NB4 (cell line): ENCODE measurements at regions not wholly inside any gene's neighbourhood (a gene's known extent, or its start where the extent isn't known, plus 50 kb on each side); places are given as distances from the start of the nearest gene placed in this dataset.

Experiments used
- DNase-seq: peaks from one replicate; pipeline ENCODE4 v3.0.0; 2010; ENCODE audit warnings: low read depth
- H3K4me3 ChIP-seq: one replicate; pipeline ENCODE4 v1.5.1; 2011; ENCODE audit warnings: mild to moderate bottlenecking, low read depth, low read length, moderate library complexity
- MYC ChIP-seq: IDR thresholded peaks from 2 replicates; pipeline ENCODE4 v1.6.1; 2011; ENCODE audit warnings: low read depth, low read length
- POLR2A ChIP-seq: IDR thresholded peaks from 2 replicates; pipeline ENCODE4 v1.6.1; 2011; ENCODE audit warnings: mild to moderate bottlenecking; ENCODE audit not compliant: insufficient read length; ENCODE audit errors: extremely low read depth
- TF ChIP-seq, protein P1 (sequence below): IDR thresholded peaks from 2 replicates; pipeline ENCODE4 v1.6.1; 2011; ENCODE audit warnings: low read depth, low read length
- TF ChIP-seq, protein P2 (sequence below): IDR thresholded peaks from one replicate; pipeline ENCODE4 v1.5.1; 2012; ENCODE audit warnings: low read depth, low read length

DNA sequence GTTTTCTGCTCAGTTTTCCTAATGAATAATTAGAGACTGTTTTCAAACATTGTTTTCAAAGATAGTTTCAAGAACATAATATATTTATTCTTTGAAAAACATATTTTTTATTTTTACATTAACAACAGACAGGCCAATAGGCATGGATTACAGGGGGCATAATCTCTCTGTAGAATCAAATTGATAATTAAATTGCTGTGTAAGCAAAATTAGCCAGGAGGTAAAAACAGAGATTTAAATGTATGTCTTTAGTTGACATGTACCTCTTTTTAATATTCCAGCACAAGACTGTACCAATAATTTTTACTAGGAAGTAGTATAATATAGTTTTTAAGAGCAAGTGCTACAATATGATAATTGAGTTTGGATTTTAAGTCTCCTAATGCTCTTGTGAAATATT, 1444.5 kb downstream of the BRINP3 start:
- no peak overlapping the region for H3K4me3 ChIP-seq
- DNase-seq = no peak
- TF ChIP-seq MYC (no peak), POLR2A (no peak)
- TF ChIP-seq, protein P1, sequence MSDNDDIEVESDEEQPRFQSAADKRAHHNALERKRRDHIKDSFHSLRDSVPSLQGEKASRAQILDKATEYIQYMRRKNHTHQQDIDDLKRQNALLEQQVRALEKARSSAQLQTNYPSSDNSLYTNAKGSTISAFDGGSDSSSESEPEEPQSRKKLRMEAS = no peak
- TF ChIP-seq, protein P2, sequence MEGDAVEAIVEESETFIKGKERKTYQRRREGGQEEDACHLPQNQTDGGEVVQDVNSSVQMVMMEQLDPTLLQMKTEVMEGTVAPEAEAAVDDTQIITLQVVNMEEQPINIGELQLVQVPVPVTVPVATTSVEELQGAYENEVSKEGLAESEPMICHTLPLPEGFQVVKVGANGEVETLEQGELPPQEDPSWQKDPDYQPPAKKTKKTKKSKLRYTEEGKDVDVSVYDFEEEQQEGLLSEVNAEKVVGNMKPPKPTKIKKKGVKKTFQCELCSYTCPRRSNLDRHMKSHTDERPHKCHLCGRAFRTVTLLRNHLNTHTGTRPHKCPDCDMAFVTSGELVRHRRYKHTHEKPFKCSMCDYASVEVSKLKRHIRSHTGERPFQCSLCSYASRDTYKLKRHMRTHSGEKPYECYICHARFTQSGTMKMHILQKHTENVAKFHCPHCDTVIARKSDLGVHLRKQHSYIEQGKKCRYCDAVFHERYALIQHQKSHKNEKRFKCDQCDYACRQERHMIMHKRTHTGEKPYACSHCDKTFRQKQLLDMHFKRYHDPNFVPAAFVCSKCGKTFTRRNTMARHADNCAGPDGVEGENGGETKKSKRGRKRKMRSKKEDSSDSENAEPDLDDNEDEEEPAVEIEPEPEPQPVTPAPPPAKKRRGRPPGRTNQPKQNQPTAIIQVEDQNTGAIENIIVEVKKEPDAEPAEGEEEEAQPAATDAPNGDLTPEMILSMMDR = no peak

DNA sequence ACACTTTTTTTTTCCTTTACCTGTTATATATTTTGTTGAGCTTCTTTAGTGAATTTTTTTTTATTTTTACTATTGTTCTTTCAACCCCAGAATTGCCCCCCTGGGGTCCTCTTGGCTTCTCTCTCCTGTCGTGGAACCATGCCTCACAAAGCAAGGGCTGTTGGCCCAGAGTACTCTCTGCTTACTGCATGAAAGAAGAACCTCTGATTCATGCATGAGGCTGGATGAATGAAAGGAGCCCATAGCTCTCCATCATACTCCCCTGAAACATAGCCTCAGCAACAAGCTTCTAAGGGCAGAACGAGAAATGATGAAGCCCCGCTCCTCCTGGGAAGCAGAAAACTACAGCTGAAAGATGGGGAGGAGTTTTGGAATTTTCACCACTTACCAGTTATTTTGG, 1441.0 kb downstream of the BRINP3 start:
- no peak for TF ChIP-seq MYC
- no peak for TF ChIP-seq POLR2A
- TF ChIP-seq, protein P2 = no peak
- TF ChIP-seq, protein P1 = no peak
- H3K4me3 ChIP-seq = no peak overlapping the region
- DNase-seq = no peak

DNA sequence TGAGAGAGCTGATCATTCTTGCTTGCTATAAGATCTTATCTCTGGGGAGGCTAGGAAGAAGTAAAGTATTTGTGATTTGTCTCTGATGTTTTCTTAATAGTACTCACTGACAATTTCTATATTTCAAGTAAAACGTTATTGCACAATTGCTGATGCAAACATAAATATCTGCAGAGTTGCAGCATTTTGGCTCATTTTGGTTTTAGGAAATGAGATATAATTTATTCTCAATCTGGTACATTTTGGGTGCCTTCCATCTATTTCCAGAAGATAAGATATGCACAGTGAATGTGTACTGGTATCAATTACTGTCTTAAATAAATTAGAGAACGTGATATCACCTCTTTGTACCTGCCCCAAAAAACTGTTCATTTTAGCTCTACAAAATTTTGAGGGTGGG, 1431.5 kb downstream of the BRINP3 start:
- no peak for DNase-seq
- no peak for TF ChIP-seq POLR2A
- TF ChIP-seq MYC = no peak
- TF ChIP-seq, protein P2 = no peak
- TF ChIP-seq, protein P1 = no peak
- no peak overlapping the region for H3K4me3 ChIP-seq

DNA sequence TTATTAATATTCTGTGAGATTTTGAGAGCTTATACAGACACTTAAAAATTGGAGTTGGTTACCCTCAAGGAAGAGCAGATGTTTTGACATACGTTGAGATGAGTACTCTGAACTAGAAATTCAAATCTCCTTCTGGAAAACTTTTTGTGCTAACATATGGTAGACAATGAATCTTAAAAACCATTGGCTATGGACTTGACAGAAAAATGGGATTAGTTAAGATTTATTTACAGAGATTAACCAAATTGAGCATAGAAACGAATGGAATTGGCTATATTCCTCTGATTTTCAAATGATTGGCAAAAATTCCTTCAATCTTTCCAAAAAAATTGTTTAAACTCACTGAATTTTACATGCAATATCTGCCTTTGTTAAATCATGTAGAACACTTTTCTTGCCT, 1392.9 kb downstream of the BRINP3 start:
- no peak overlapping the region for H3K4me3 ChIP-seq
- DNase-seq = no peak
- TF ChIP-seq MYC (no peak), POLR2A (no peak)
- TF ChIP-seq, protein P2 = no peak

DNA sequence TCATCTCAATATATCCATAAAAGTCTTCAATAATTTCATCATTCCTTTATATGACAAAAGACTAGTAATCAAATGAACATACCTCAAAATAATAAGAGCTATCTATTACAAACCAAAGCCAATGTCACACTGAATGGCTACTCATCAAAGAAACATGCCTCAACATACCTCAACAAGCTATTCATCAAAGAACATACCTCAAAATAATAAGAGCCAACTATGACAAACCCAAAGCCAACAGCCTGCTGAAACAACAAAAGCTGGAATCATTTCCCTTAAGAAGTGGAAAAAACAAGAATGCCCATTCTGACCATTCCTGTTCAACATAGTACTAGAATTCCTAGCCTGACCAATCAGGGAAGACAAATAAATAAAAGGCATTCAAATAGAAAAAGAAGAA, 1373.7 kb downstream of the BRINP3 start:
- TF ChIP-seq POLR2A (no peak), MYC (no peak)
- TF ChIP-seq, protein P2 = no peak
- TF ChIP-seq, protein P1 = no peak
- H3K4me3 ChIP-seq = no peak overlapping the region
- no peak for DNase-seq

DNA sequence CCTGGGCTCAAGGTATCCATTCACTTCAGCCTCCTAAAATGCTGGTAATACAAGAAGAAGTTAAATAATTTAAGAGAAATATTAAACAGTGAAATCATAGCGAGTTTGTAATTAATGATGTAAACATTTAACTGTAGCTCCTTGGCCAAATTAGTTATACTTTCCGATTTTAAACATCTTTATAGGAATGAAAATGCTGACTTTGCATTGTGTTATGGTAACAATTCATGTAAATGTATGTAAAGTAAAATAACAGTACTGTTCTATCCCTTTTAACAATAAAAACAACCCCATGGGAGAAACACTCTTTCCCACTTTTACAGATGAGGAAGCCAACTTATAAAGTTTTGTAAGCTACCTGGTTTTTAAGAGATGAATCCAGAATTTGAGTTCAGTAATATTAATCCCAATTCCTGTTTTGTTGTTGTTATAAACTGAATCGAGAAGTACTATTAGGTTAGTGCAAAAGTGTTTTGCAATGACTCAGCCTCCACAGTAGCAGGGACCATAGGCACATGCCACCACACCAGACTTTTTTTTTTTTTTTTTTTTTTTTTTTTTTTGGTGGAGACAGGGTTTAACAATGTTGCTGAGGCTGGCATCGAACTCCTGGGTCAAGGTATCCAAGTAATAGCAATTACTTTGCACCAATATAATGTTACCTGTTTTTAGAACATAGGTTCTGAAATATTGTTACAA, 1360.4 kb downstream of the BRINP3 start:
- H3K4me3 ChIP-seq = no peak overlapping the region
- no peak for DNase-seq
- TF ChIP-seq, protein P1 = no peak
- TF ChIP-seq MYC (no peak), POLR2A (no peak)
- TF ChIP-seq, protein P2 = no peak
